Urinary bladder (tissue), 3 donors: ENCODE measurements at regions not wholly inside any gene's neighbourhood (a gene's known extent, or its start where the extent isn't known, plus 50 kb on each side); places are given as distances from the start of the nearest gene placed in this dataset.
"Not testable (repeated sequence)": the region's sequence is repeated elsewhere in the genome, so short reads cannot be mapped to it uniquely, and the experiment has no call there.

Experiments
- DNase-seq: peaks from one replicate; pipeline ENCODE4 v3.0.0-alpha.2; 2015; ENCODE audit errors: extremely low spot score
- H3K27ac ChIP-seq: one replicate; pipeline ENCODE4 v1.5.1; 2013; ENCODE audit warnings: low read depth, mild to moderate bottlenecking, moderate library complexity
- H3K36me3 ChIP-seq: one replicate; pipeline ENCODE4 v1.6.1; 2013; ENCODE audit warnings: mild to moderate bottlenecking, moderate library complexity; ENCODE audit not compliant: insufficient read depth
- H3K4me1 ChIP-seq: one replicate; pipeline ENCODE4 v1.6.1; 2013; ENCODE audit warnings: mild to moderate bottlenecking, moderate library complexity; ENCODE audit not compliant: insufficient read depth
- H3K4me3 ChIP-seq: one replicate; pipeline ENCODE4 v1.5.1; 2013; ENCODE audit warnings: low read depth, low read length
- WGBS: extraction: QIAGEN DNeasy Blood & Tissue Kit; methylation state at CpG from one replicate; pipeline ENCODE4 v1.1.7; 2013; 5-methylcytosine and 5-hydroxymethylcytosine counted together
- donor health status: healthy with polysubstance abuse.
- donor health status: healthy.

DNA sequence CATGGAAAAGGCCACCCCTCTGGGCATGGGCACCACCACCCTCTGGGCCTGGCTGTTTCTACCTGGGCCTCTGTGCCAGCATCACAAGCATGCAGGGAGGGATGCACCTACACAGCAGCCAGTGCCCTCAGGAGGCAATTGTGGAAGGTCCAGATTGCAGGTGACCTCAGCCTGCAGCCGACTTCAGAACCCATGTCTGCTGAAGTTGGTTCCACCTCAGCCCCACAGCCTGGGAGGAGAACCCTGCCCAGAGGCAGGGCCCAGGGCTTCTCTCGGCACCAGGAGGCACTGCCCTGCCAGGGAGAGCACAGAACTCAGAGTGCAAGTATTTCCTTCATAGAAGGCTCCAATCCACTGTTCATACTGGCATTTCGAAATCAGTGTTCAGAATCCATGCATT is 149.8 kb downstream of the TTLL2 start:
- H3K4me1 ChIP-seq, result no peaks in the 10 kb centered on the region
- 88% methylated on average over 3 of the region's 3 CpGs for WGBS

DNA sequence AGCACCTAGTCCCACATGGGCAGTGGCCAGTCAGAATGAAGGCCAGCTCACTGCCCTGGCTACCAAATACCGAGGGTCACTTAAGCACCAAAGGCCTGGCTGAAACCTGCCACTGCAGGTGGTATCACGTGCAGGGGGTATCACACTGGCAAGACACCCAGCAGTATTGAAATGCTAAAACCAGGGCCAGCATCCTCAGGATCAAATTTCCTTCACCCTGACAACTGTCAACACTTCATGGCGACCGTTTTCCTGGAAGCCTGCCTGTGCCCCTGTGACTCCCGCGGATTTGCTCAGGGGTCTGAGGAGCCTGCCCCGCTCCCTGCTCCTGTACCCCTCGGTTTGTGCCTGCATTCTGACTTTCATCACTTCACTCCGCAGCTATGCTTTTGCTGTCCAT is 151.1 kb downstream of the TTLL2 start:
- no peak for DNase-seq
- Histone ChIP-seq H3K4me1 (no peaks in the 10 kb centered on the region), H3K36me3 (no peaks in the 10 kb centered on the region), H3K27ac (no peak overlapping the region), H3K4me3 (no peak overlapping the region)
- WGBS, result 56% methylated on average over 9 of the region's 9 CpGs

More for the DNA sequence above, 149.8 kb downstream of the TTLL2 start:
- no peak overlapping the region for H3K27ac ChIP-seq
- H3K4me3 ChIP-seq, result no peak overlapping the region
- DNase-seq, result no peak
- H3K36me3 ChIP-seq, result no peaks in the 10 kb centered on the region

GRCh38 chr6:167476844-167477595 is 152.1 kb downstream of the TTLL2 start:
- Histone ChIP-seq H3K4me1 (no peaks in the 10 kb centered on the region), H3K4me3 (no peak overlapping the region), H3K36me3 (no peaks in the 10 kb centered on the region), H3K27ac (no peak overlapping the region)
- no peak for DNase-seq
- WGBS, result 86% methylated on average over 16 of the region's 16 CpGs

DNA sequence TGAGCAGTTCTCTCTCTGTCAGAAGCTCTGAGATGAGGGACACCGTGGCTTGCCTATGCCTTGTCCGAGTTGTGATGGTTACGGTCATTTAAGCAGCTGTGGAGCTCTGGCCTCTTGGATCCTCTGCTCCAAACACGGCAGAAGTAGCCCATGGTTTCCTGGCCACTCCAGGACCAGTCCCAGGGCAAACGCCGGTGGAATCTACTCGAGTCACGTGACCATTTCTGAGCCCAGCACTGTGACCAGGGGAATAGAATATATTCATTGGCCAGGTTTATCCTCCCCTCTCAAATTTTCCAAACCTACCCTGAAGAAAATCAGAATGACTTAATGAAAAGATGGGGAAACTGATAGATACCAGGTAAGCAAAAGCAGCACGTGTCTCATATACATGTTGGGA is 152.8 kb downstream of the TTLL2 start:
- Histone ChIP-seq H3K27ac (no peak overlapping the region), H3K4me1 (no peaks in the 10 kb centered on the region), H3K4me3 (no peak overlapping the region), H3K36me3 (no peaks in the 10 kb centered on the region)
- WGBS, result 92% methylated on average over 9 of the region's 9 CpGs
- no peak for DNase-seq

DNA sequence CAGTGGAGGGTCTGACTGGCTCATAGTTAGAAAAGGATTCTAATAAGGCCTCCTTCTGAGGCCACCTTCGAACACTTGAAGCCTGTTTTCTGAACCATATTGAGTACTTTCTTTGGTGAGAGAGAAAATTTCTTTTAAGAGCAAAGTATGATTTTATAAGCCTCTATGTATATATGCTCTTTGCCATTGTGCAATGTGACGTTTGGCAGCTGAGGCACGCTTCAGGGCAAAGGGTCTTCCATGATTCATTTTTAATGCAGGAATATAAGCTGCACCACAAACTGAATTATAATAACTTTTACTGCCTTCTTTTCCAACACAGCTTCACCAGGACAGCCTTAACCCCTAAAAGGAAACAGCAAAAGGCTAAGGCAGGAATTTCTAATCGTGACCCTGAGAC is 154.4 kb downstream of the TTLL2 start:
- 83% methylated on average over 4 of the region's 4 CpGs for WGBS
- H3K36me3 ChIP-seq, result no peaks in the 10 kb centered on the region
- DNase-seq, result no peak

DNA sequence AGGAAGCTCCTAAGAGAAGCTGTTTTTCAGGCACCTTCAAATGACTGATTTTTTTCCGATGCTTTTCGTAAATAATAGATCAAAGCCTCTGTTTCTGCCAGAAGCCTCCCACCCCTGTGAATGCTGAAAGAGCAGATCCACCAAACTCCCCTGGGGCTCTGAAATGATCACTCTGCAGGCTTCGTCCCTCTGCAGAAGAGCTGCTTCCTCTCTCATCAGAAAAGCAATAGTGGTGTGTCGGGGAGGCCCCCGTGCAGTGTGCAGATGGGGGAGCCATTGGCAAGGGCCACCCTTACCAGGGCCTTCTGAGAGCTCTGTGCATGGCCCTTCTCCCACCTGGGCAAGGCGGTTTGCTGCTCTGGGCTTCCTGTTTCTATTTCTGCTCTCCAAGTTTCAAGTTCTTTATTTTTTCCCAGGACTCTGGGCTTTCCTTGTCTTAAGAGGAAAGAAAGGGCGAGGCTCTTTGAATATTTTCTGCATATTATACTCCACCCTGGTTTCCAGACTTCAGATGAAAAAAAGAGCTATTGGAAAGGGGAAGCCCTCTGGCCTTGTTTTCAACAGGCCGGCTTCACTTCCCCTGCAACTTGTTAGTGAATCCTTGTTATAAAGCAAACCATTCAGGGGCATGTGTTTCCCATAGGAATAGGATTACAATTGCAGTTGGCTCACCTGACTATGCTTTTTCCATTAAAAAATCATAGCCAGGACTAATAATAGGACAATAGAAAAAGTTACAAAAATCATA is 155.2 kb downstream of the TTLL2 start:
- 54% methylated on average over 8 of the region's 8 CpGs for WGBS
- no peak for DNase-seq
- H3K36me3 ChIP-seq, result no peaks in the 10 kb centered on the region
- H3K4me3 ChIP-seq, result no peak overlapping the region
- no peak overlapping the region for H3K27ac ChIP-seq
- no peaks in the 10 kb centered on the region for H3K4me1 ChIP-seq

More for the DNA sequence above, 154.4 kb downstream of the TTLL2 start:
- Histone ChIP-seq H3K4me1 (no peaks in the 10 kb centered on the region), H3K4me3 (no peak overlapping the region), H3K27ac (no peak overlapping the region)

- no peak overlapping the region for H3K4me3 ChIP-seq
- DNase-seq, result no peak
- 88% methylated on average over 6 of the region's 6 CpGs for WGBS
- no peaks in the 10 kb centered on the region for H3K4me1 ChIP-seq
- no peak overlapping the region for H3K27ac ChIP-seq
- H3K36me3 ChIP-seq, result no peaks in the 10 kb centered on the region
These were observed 156.5 kb downstream of the TTLL2 start for GRCh38 chr6:167481307-167481926.

- not testable (repeated sequence) for DNase-seq, H3K27ac ChIP-seq, H3K36me3 ChIP-seq, H3K4me3 ChIP-seq, H3K4me1 ChIP-seq
- WGBS, result 69% methylated on average over 3 of the region's 3 CpGs
These were observed 157.9 kb downstream of the TTLL2 start for GRCh38 chr6:167482801-167483200.

GRCh38 chr6:167485186-167485978 is 160.5 kb downstream of the TTLL2 start:
- H3K27ac ChIP-seq, result no peak overlapping the region
- no peaks in the 10 kb centered on the region for H3K4me1 ChIP-seq
- H3K36me3 ChIP-seq, result no peaks in the 10 kb centered on the region
- 80% methylated on average over 16 of the region's 16 CpGs for WGBS
- no peak overlapping the region for H3K4me3 ChIP-seq
- no peak for DNase-seq

DNA sequence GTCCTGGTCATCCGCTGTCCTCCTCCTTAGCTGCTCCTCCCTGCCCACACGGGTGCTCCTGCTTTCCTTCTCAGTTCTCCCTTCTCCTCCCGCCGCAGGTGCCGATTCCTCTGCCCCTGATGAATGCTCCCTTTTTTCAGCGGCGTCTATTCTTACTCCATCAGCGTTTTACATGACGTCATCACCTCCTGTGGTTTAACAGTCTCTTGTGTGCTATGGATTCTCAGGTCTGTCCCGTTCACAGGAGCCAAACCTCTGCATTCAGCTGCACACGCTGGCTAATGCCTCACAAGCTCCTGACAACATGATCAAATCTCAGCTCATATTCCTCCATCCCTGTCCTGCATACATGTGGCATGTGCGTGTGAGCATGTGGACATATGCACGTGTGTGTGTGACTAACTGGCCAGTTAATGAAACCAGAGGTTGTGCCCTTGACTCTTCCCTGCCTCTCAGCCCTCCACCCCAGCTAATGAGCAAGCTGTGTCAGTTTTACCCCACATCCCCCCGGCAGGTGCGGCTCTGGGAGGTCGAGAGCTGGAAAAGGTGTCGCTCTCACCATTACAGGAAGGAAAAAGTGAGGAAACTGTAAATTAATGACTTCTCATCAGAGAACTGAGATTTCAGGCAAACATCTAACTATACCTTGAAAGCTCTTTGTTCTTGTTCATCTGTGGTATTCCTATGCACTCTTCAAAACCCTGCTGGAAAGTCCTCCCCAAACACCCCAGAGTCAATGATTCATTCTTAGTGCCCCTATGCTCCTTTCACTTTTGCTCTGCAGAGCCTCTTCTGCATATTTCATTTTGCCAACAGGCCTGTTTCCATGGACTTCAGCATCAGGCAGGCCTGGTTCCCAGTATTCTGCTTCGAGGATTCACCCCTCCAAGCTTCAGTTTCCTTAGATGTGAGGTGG is 163.1 kb downstream of the TTLL2 start:
- Histone ChIP-seq H3K4me3 (no peak overlapping the region), H3K36me3 (no peaks in the 10 kb centered on the region), H3K27ac (no peak overlapping the region), H3K4me1 (no peaks in the 10 kb centered on the region)
- 85% methylated on average over 18 of the region's 18 CpGs for WGBS
- no peak for DNase-seq

DNA sequence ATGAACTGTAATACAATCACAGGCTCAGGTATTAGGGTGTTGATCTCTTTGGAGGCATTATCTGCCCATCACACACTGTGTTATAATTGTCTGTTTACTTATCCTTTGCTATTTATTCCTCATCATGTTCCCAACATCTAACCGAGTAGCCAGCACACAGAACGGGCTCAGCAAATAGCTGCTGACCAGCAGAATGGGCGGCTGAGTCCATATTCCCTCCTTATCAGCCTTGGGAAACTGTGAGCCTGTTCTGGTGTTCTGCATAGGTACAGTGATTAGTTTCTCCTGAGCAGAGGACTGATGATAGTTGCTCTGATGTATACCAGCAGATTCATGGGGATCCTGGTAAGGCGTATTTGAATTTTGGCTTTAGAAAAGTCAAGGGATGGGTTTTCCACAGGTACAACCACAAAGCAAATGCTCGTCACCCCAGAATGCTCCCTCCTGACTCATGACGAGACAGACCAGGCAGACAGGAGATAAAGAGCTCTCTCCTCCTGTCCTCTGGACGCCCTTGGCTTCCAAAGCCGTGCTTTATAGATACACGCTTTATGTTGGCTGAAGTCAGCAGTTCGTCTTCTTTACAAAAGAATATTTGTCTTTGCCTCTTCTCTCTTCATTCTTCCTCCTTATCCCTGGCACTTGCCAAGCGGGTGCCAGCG is 166.7 kb downstream of the TTLL2 start:
- 52% methylated on average over 12 of the region's 12 CpGs for WGBS
- DNase-seq, result no peak
- Histone ChIP-seq H3K4me1 (no peaks in the 10 kb centered on the region), H3K4me3 (no peak overlapping the region), H3K36me3 (no peaks in the 10 kb centered on the region), H3K27ac (no peak overlapping the region)

DNA sequence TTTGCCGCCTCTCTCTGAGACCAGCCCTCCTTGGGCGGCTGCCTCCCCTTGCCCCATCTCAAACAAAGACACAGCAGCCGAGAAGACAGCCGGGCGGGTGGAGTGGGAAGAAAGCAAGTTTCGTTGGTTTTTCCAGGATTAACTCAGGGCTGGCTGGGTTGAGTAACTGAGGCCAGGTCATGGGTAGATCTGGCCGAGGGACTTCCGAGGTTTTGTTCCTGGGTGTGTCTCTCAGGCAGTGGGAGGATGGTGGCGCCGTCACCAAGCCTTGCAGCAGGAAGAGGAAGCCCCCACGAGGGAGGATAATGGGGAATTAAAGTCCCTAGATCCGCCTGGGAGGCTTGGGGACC is 167.2 kb downstream of the TTLL2 start:
- no peak overlapping the region for H3K27ac ChIP-seq
- H3K4me1 ChIP-seq, result no peaks in the 10 kb centered on the region
- no peaks in the 10 kb centered on the region for H3K36me3 ChIP-seq
- no peak for DNase-seq
- no peak overlapping the region for H3K4me3 ChIP-seq
- 41% methylated on average over 12 of the region's 12 CpGs for WGBS
